ENCODE measurements at regions not wholly inside any gene's neighbourhood (a gene's known extent, or its start where the extent isn't known, plus 50 kb on each side); places are given as distances from the start of the nearest gene placed in this dataset.
"Not testable (repeated sequence)": the region's sequence is repeated elsewhere in the genome, so short reads cannot be mapped to it uniquely, and the experiment has no call there.

GRCh38 chr3:84679211-84679610, 279.6 kb upstream of the CADM2 start:
- DNase-seq = no peak
- H3K9me3 Mint-ChIP-seq = no peaks in the 10 kb centered on the region
- H3K36me3 Mint-ChIP-seq (ENCODE audit: low read depth) = no peaks in the 10 kb centered on the region
- no peak for TF ChIP-seq CTCF (IDR thresholded peaks at IDR 0.05)
- H3K4me1 Mint-ChIP-seq = no peaks in the 10 kb centered on the region
- no peaks in the 10 kb centered on the region for H3K27me3 Mint-ChIP-seq (ENCODE audit: low read depth, poor library complexity)
- no peak overlapping the region for H3K4me3 Mint-ChIP-seq
- H3K27ac Mint-ChIP-seq = no peak overlapping the region

- DNase-seq = no peak
- no peaks in the 10 kb centered on the region for H3K27me3 Mint-ChIP-seq (ENCODE audit: low read depth, poor library complexity)
- TF ChIP-seq CTCF (IDR thresholded peaks at IDR 0.05) = no peak
- H3K4me3 Mint-ChIP-seq = no peak overlapping the region
- H3K36me3 Mint-ChIP-seq (ENCODE audit: low read depth) = no peaks in the 10 kb centered on the region
- H3K9me3 Mint-ChIP-seq = no peaks in the 10 kb centered on the region
- no peaks in the 10 kb centered on the region for H3K4me1 Mint-ChIP-seq
- H3K27ac Mint-ChIP-seq = no peak overlapping the region
Observed at GRCh38 chr3:84680700-84681099, 278.1 kb upstream of the CADM2 start.

GRCh38 chr3:84683493-84683892, 275.3 kb upstream of the CADM2 start:
- no peaks in the 10 kb centered on the region for H3K9me3 Mint-ChIP-seq
- TF ChIP-seq CTCF (IDR thresholded peaks at IDR 0.05) = no peak
- no peaks in the 10 kb centered on the region for H3K27me3 Mint-ChIP-seq (ENCODE audit: low read depth, poor library complexity)
- no peak overlapping the region for H3K27ac Mint-ChIP-seq
- H3K4me3 Mint-ChIP-seq = no peak overlapping the region
- DNase-seq = no peak
- no peaks in the 10 kb centered on the region for H3K4me1 Mint-ChIP-seq
- H3K36me3 Mint-ChIP-seq (ENCODE audit: low read depth) = no peaks in the 10 kb centered on the region

GRCh38 chr3:84685467-84685866, 273.3 kb upstream of the CADM2 start:
- Mint-ChIP-seq H3K36me3 (ENCODE audit: low read depth) (no peaks in the 10 kb centered on the region), H3K27me3 (ENCODE audit: low read depth, poor library complexity) (no peaks in the 10 kb centered on the region), H3K4me1 (no peaks in the 10 kb centered on the region), H3K4me3 (no peak overlapping the region), H3K9me3 (no peaks in the 10 kb centered on the region), H3K27ac (no peak overlapping the region)
- no peak for TF ChIP-seq CTCF (IDR thresholded peaks at IDR 0.05)
- DNase-seq = no peak

- no peaks in the 10 kb centered on the region for H3K27me3 Mint-ChIP-seq (ENCODE audit: low read depth, poor library complexity)
- no peak for TF ChIP-seq CTCF (IDR thresholded peaks at IDR 0.05)
- H3K9me3 Mint-ChIP-seq = no peaks in the 10 kb centered on the region
- no peaks in the 10 kb centered on the region for H3K36me3 Mint-ChIP-seq (ENCODE audit: low read depth)
- DNase-seq = no peak
- H3K27ac Mint-ChIP-seq = no peak overlapping the region
- H3K4me3 Mint-ChIP-seq = no peak overlapping the region
- H3K4me1 Mint-ChIP-seq = no peaks in the 10 kb centered on the region
Observed at GRCh38 chr3:84692261-84692660, 266.5 kb upstream of the CADM2 start.

- H3K4me1 Mint-ChIP-seq = not testable (repeated sequence)
Observed at GRCh38 chr3:84710288-84710687, 248.5 kb upstream of the CADM2 start.

More at GRCh38 chr3:84710288-84710687, 248.5 kb upstream of the CADM2 start:
- not testable (repeated sequence) for H3K27me3 Mint-ChIP-seq (ENCODE audit: low read depth, poor library complexity); H3K36me3 Mint-ChIP-seq (ENCODE audit: low read depth); H3K27ac Mint-ChIP-seq; H3K9me3 Mint-ChIP-seq; DNase-seq; H3K4me3 Mint-ChIP-seq
